Stimulated activated CD8-positive, alpha-beta memory T cell treated with anti-CD3 and anti-CD28 coated beads, Interleukin-4, amount 100 ng/mL, for 4 hours (primary cell): ENCODE measurements at regions not wholly inside any gene's neighbourhood (a gene's known extent, or its start where the extent isn't known, plus 50 kb on each side); places are given as distances from the start of the nearest gene placed in this dataset.
"Not testable (repeated sequence)": the region's sequence is repeated elsewhere in the genome, so short reads cannot be mapped to it uniquely, and the experiment has no call there.

Experiments
- DNase-seq, 2 donors: peaks; one replicate each; pipeline ENCODE4 v3.0.0-alpha.2; 2020; ENCODE audit warnings: low read depth in 2 of 2, low spot score in 1 of 2

- no peak for DNase-seq
Observed at GRCh38 chr10:62696798-62697197, 107.7 kb upstream of the ADO start.

GRCh38 chr10:62699148-62699547, 105.4 kb upstream of the ADO start:
- DNase-seq = no peak

- not testable (repeated sequence) for DNase-seq
Observed at GRCh38 chr10:62704121-62704520, 100.4 kb upstream of the ADO start.

- no peak for DNase-seq
Observed at GRCh38 chr10:62705789-62706188, 98.7 kb upstream of the ADO start.

GRCh38 chr10:62707810-62708209, 96.7 kb upstream of the ADO start:
- DNase-seq = no peak

- no peak for DNase-seq
Observed at GRCh38 chr10:62708569-62708968, 96.0 kb upstream of the ADO start.

GRCh38 chr10:62709200-62709599, 95.3 kb upstream of the ADO start:
- no peak for DNase-seq

- DNase-seq = no peak
Observed at GRCh38 chr10:62710182-62710581, 94.3 kb upstream of the ADO start.

GRCh38 chr10:62715383-62715782, 89.1 kb upstream of the ADO start:
- no peak for DNase-seq

- DNase-seq = no peak
Observed at GRCh38 chr10:62718585-62718984, 85.9 kb upstream of the ADO start.

- no peak for DNase-seq
Observed at GRCh38 chr10:62719061-62719460, 85.5 kb upstream of the ADO start.

- DNase-seq = no peak
Observed at GRCh38 chr10:62721687-62722086, 82.8 kb upstream of the ADO start.

- DNase-seq = no peak
Observed at GRCh38 chr10:62723375-62723774, 81.1 kb upstream of the ADO start.

GRCh38 chr10:62724465-62724864, 80.1 kb upstream of the ADO start:
- no peak for DNase-seq

GRCh38 chr10:62726142-62726541, 78.4 kb upstream of the ADO start:
- peak; percentile 41 to 51 for DNase-seq

GRCh38 chr10:62726638-62727037, 77.9 kb upstream of the ADO start:
- DNase-seq = no peak

GRCh38 chr10:62727934-62728333, 76.6 kb upstream of the ADO start:
- no peak for DNase-seq

GRCh38 chr10:62728479-62728878, 76.0 kb upstream of the ADO start:
- DNase-seq = no peak

- peak; percentile 37 to 55 for DNase-seq
Observed at GRCh38 chr10:62732841-62733653, 71.5 kb upstream of the ADO start.

- DNase-seq = no peak
Observed at GRCh38 chr10:62733654-62734293, 70.7 kb upstream of the ADO start.

- no peak for DNase-seq
Observed at GRCh38 chr10:62734781-62735463, 69.6 kb upstream of the ADO start.

- DNase-seq = no peak
Observed at GRCh38 chr10:62735464-62736167, 68.9 kb upstream of the ADO start.
